ENCODE measurements at regions not wholly inside any gene's neighbourhood (a gene's known extent, or its start where the extent isn't known, plus 50 kb on each side); places are given as distances from the start of the nearest gene placed in this dataset.

DNA sequence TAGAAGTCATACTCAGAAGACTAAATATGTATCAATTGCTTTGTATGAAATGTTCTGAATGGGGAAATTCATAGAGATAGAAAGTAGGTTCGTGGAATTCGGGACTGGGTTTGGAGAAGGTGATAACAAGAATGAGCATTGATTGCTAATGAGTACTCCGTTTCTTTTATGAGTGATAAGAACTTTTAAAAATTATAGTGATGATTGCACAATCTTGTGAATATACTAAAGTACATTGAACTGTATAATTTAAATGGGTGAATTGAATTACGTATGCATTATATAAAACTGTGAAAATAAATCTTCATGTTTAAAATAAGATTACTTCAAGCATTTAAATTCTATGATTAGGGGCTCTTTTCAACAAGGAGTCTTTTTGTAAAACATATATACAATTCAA is 425.6 kb upstream of the NCAM2 start:
- TF ChIP-seq EZH2 (IDR thresholded peaks at IDR 0.05; ENCODE audit: insufficient read depth, poor library complexity, severe bottlenecking) (no peak), EZH2phosphoT487 (IDR thresholded peaks at IDR 0.05; ENCODE audit: insufficient read depth, low read depth) (no peak)
